AG09319 (cell line): ENCODE measurements at regions not wholly inside any gene's neighbourhood (a gene's known extent, or its start where the extent isn't known, plus 50 kb on each side); places are given as distances from the start of the nearest gene placed in this dataset.

Experiments used
- DNase-seq: peaks from one replicate; pipeline ENCODE4 v3.0.0-alpha.2; 2010; ENCODE audit warnings: low read depth; ENCODE audit errors: extremely low read depth
- CTCF ChIP-seq: IDR thresholded peaks from 2 replicates; pipeline ENCODE4 v1.5.1; 2011; ENCODE audit warnings: low read depth, mild to moderate bottlenecking, inconsistent platforms, low read length, moderate library complexity

- no peak for DNase-seq
- TF ChIP-seq CTCF, result no peak
Measured at GRCh38 chr6:74130641-74131040, 434.6 kb downstream of the CD109 start.

- DNase-seq, result no peak
Measured at GRCh38 chr6:74128536-74128935, 432.5 kb downstream of the CD109 start.

GRCh38 chr6:74117113-74117512, 421.1 kb downstream of the CD109 start:
- no peak for TF ChIP-seq CTCF
- no peak for DNase-seq

More at GRCh38 chr6:74128536-74128935, 432.5 kb downstream of the CD109 start:
- TF ChIP-seq CTCF, result no peak

- no peak for TF ChIP-seq CTCF
- DNase-seq, result no peak
Measured at GRCh38 chr6:74115674-74116073, 419.7 kb downstream of the CD109 start.

- DNase-seq, result no peak
- no peak for TF ChIP-seq CTCF
Measured at GRCh38 chr6:74114428-74114827, 418.4 kb downstream of the CD109 start.

GRCh38 chr6:74113901-74114300, 417.9 kb downstream of the CD109 start:
- DNase-seq, result no peak
- TF ChIP-seq CTCF, result no peak

DNA sequence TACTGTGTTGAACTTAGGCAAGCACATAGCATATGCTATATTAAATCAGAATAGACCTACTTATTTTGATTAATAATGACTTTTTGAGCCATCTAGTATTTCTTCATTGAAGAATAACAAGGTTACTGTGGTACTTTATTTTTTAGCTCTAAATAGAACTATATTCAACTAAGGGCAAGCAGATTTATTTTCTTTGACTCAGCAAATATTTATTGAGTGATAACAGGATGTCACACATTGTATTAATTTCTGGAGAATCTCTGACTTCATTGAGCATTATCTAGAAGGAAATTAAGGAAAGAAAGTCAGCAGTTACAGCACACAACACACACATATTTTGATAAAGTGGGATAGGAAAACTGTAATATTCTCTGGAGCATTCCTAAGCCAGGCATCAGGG, 407.4 kb downstream of the CD109 start:
- no peak for DNase-seq
- no peak for TF ChIP-seq CTCF
